Stomach (tissue), 4 donors: ENCODE measurements at regions not wholly inside any gene's neighbourhood (a gene's known extent, or its start where the extent isn't known, plus 50 kb on each side); places are given as distances from the start of the nearest gene placed in this dataset.

Experiments used
- CTCF ChIP-seq, 7 experiments: fragments of 450-650 bp in 4 of 7; fragments of 200-600 bp in 3 of 7; sonication (generic) in 3 of 7; IDR thresholded peaks; one replicate each; pipeline ENCODE4 v1.5.1; 2016 to 2019; ENCODE audit warnings: antibody characterized with exemption in 7 of 7, control low read depth in 2 of 7, mild to moderate bottlenecking in 1 of 7
- EP300 ChIP-seq: sonication (generic); formaldehyde crosslinking; IDR thresholded peaks from one replicate; pipeline ENCODE4 v1.6.1; 2017; ENCODE audit warnings: antibody characterized with exemption
- POLR2A ChIP-seq, 4 donors: fragments of 450-650 bp; IDR thresholded peaks; one replicate each; pipeline ENCODE4 v1.6.1; 2016; ENCODE audit warnings: antibody characterized with exemption in 4 of 4, control low read depth in 2 of 4, mild to moderate bottlenecking in 1 of 4, moderate library complexity in 1 of 4
- POLR2AphosphoS5 ChIP-seq, 3 donors: sonication (generic); formaldehyde crosslinking; IDR thresholded peaks; one replicate each; pipeline ENCODE4 v1.6.1; 2016; ENCODE audit warnings: antibody characterized with exemption in 3 of 3

- TF ChIP-seq POLR2AphosphoS5 (IDR thresholded peaks at IDR 0.05) (no peak), CTCF (IDR thresholded peaks at IDR 0.05) (no peak), POLR2A (IDR thresholded peaks at IDR 0.05) (no peak), EP300 (no peak)
Observed at GRCh38 chr6:112801468-112802080, 454.4 kb downstream of the RFPL4B start.
